ENCODE measurements at regions not wholly inside any gene's neighbourhood (a gene's known extent, or its start where the extent isn't known, plus 50 kb on each side); places are given as distances from the start of the nearest gene placed in this dataset.

DNA sequence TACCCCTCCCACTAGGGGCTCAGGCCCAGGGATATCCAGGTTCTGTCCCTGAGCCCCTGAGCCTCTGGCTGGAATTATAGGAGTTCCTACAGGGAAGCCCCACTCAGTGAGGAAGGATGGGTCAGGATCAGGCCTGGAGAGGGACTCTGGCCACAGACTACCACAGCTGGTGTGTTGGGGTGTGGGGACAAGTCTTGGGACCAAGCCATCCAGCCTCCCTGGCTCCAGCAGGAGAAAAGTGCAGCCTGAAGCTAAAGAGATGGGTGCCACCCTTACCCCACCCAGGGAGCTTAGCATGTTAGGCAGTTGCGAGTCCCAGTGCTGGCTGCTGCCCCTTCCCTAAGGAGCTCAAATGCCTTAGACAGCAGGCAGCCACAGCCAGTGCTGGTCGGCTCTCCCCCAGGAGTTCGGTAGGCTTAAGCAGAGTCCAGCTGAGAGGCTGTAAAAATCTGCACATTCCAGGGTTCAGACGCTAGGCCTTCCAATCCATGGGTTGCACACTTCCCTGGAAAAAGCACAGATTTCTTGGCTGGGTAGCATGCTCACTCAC lies 96.2 kb upstream of the CYYR1 start:
- no peaks in the 10 kb centered on the region for H3K79me2 ChIP-seq (ENCODE audit: insufficient read depth, low read length)
- H3K4me1 ChIP-seq (ENCODE audit: insufficient read depth, low read length), result no peaks in the 10 kb centered on the region
- H3K9me3 ChIP-seq (ENCODE audit: insufficient read depth, low read length, severe bottlenecking), result peaks cover 2% of the 10 kb centered on the region
- DNase-seq, result no peak
- no peak overlapping the region for H3K4me2 ChIP-seq (ENCODE audit: insufficient read depth, low read length)
- no peak overlapping the region for H3K9ac ChIP-seq (ENCODE audit: low read depth, low read length)
- H3K4me3 ChIP-seq (ENCODE audit: low read depth in 1 of 2, low read length in 2 of 2), result no peak overlapping the region
- no peak for ATAC-seq (ENCODE audit: insufficient read depth, low read depth)
- no peak overlapping the region for H3K27ac ChIP-seq (ENCODE audit: low read length)
- TF ChIP-seq EZH2 (IDR thresholded peaks at IDR 0.05; ENCODE audit: borderline replicate concordance, low read depth, low read length, severe bottlenecking), result no peak
- TF ChIP-seq, protein P1, sequence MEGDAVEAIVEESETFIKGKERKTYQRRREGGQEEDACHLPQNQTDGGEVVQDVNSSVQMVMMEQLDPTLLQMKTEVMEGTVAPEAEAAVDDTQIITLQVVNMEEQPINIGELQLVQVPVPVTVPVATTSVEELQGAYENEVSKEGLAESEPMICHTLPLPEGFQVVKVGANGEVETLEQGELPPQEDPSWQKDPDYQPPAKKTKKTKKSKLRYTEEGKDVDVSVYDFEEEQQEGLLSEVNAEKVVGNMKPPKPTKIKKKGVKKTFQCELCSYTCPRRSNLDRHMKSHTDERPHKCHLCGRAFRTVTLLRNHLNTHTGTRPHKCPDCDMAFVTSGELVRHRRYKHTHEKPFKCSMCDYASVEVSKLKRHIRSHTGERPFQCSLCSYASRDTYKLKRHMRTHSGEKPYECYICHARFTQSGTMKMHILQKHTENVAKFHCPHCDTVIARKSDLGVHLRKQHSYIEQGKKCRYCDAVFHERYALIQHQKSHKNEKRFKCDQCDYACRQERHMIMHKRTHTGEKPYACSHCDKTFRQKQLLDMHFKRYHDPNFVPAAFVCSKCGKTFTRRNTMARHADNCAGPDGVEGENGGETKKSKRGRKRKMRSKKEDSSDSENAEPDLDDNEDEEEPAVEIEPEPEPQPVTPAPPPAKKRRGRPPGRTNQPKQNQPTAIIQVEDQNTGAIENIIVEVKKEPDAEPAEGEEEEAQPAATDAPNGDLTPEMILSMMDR (IDR thresholded peaks at IDR 0.05; ENCODE audit: borderline replicate concordance, extremely low read depth, low read length, poor library complexity, severe bottlenecking), result no peak
- no peaks in the 10 kb centered on the region for H4K20me1 ChIP-seq (ENCODE audit: insufficient read depth, low read length)
- no peaks in the 10 kb centered on the region for H3K27me3 ChIP-seq (ENCODE audit: insufficient read depth, low read length, poor library complexity)
- H2AFZ ChIP-seq (ENCODE audit: low read depth, low read length), result no peak overlapping the region
- H3K36me3 ChIP-seq (ENCODE audit: insufficient read depth, low read length), result no peaks in the 10 kb centered on the region

DNA sequence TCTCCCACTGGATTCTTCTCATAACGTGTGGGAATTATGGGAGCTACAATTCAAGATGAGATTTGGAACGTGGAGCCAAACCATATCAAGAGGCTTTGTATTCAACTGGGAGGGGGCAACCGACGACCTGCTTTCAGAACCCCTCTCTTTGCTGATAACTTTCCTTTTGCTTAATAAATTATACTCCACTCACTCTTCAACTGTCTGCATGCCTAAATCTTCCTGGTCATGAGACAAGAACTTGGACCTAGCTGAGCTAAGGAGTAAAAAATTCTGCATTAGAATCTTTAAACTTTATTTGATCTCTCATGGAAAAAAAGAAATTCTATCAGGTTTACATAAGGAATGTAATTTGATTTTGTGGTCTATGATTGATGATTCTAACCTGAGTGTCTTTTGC lies 86.7 kb upstream of the CYYR1 start:
- no peak for ATAC-seq (ENCODE audit: insufficient read depth, low read depth)
- no peaks in the 10 kb centered on the region for H3K79me2 ChIP-seq (ENCODE audit: insufficient read depth, low read length)
- H3K4me1 ChIP-seq (ENCODE audit: insufficient read depth, low read length), result peaks cover 20% of the 10 kb centered on the region
- TF ChIP-seq EZH2 (IDR thresholded peaks at IDR 0.05; ENCODE audit: borderline replicate concordance, low read depth, low read length, severe bottlenecking), result no peak
- TF ChIP-seq, protein P1 (IDR thresholded peaks at IDR 0.05; ENCODE audit: borderline replicate concordance, extremely low read depth, low read length, poor library complexity, severe bottlenecking), result no peak
- H3K9ac ChIP-seq (ENCODE audit: low read depth, low read length), result no peak overlapping the region
- peaks cover 28% of the 10 kb centered on the region for H3K9me3 ChIP-seq (ENCODE audit: insufficient read depth, low read length, severe bottlenecking)
- no peak overlapping the region for H3K4me3 ChIP-seq (ENCODE audit: low read depth in 1 of 2, low read length in 2 of 2)
- no peaks in the 10 kb centered on the region for H3K27me3 ChIP-seq (ENCODE audit: insufficient read depth, low read length, poor library complexity)
- H3K4me2 ChIP-seq (ENCODE audit: insufficient read depth, low read length), result no peak overlapping the region
- H4K20me1 ChIP-seq (ENCODE audit: insufficient read depth, low read length), result no peaks in the 10 kb centered on the region
- H2AFZ ChIP-seq (ENCODE audit: low read depth, low read length), result no peak overlapping the region
- H3K36me3 ChIP-seq (ENCODE audit: insufficient read depth, low read length), result peaks cover 3% of the 10 kb centered on the region; the same call in 1 of the 2 replicates
- no peak for DNase-seq
- H3K27ac ChIP-seq (ENCODE audit: low read length), result no peak overlapping the region

DNA sequence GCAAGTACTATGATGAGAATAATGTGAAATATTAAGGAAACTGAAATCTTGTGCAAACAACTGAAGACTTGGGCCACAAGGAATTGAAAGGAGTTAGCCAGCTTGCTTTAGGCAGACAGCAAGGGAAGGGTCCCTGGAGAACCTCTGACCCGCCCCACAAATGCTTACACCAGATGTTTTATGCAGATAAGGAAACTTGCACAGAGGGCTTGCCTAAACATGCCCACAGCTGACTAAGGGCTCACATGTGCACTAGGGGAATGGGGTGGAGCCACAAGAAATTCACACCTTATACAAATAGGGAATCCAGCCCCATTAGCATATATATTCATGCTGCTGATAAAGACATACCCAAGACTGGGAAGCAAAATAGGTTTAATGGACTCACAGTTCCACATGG lies 86.1 kb upstream of the CYYR1 start:
- Histone ChIP-seq H3K27ac (ENCODE audit: low read length) (no peak overlapping the region), H2AFZ (ENCODE audit: low read depth, low read length) (no peak overlapping the region), H3K4me2 (ENCODE audit: insufficient read depth, low read length) (no peak overlapping the region), H3K36me3 (ENCODE audit: insufficient read depth, low read length) (peaks cover 3% of the 10 kb centered on the region; the same call in 1 of the 2 replicates), H3K9me3 (ENCODE audit: insufficient read depth, low read length, severe bottlenecking) (peaks cover 28% of the 10 kb centered on the region), H3K9ac (ENCODE audit: low read depth, low read length) (no peak overlapping the region), H3K27me3 (ENCODE audit: insufficient read depth, low read length, poor library complexity) (no peaks in the 10 kb centered on the region), H3K4me3 (ENCODE audit: low read depth in 1 of 2, low read length in 2 of 2) (no peak overlapping the region), H3K79me2 (ENCODE audit: insufficient read depth, low read length) (no peaks in the 10 kb centered on the region), H4K20me1 (ENCODE audit: insufficient read depth, low read length) (no peaks in the 10 kb centered on the region), H3K4me1 (ENCODE audit: insufficient read depth, low read length) (peaks cover 20% of the 10 kb centered on the region)
- TF ChIP-seq, protein P1 (IDR thresholded peaks at IDR 0.05; ENCODE audit: borderline replicate concordance, extremely low read depth, low read length, poor library complexity, severe bottlenecking), result no peak
- no peak for TF ChIP-seq EZH2 (IDR thresholded peaks at IDR 0.05; ENCODE audit: borderline replicate concordance, low read depth, low read length, severe bottlenecking)
- DNase-seq (peak; percentile 40), ATAC-seq (ENCODE audit: insufficient read depth, low read depth) (peak; percentile 61)
